ENCODE measurements at regions not wholly inside any gene's neighbourhood (a gene's known extent, or its start where the extent isn't known, plus 50 kb on each side); places are given as distances from the start of the nearest gene placed in this dataset.

- no peak overlapping the region for H3K4me3 ChIP-seq
- Mint-ChIP-seq H3K9me3 (peaks cover 4% of the 10 kb centered on the region; the same call in 1 of the 3 replicates), H3K4me1 (peaks cover 11% of the 10 kb centered on the region), H3K27me3 (ENCODE audit: insufficient read depth, low read depth, poor library complexity) (no peaks in the 10 kb centered on the region), H3K27ac (no peak overlapping the region), H3K36me3 (ENCODE audit: low read depth) (peaks cover 8% of the 10 kb centered on the region), H3K4me3 (no peak overlapping the region)
- TF ChIP-seq STAT1 (IDR thresholded peaks at IDR 0.05; ENCODE audit: unreplicated experiment), result no peak
- no peaks in the 10 kb centered on the region for H3F3A ChIP-seq (replicated peaks; ENCODE audit: low read depth)
- no peaks in the 10 kb centered on the region for H3K27me3 ChIP-seq (ENCODE audit: insufficient read depth)
- H3K4me2 ChIP-seq, result no peak overlapping the region
- no peaks in the 10 kb centered on the region for H4K20me1 ChIP-seq (replicated peaks; ENCODE audit: insufficient read depth)
- no peaks in the 10 kb centered on the region for H3K36me3 ChIP-seq (ENCODE audit: insufficient read depth)
- no peak overlapping the region for H2AFZ ChIP-seq
- DNase-seq (ENCODE audit: low spot score), result no peak
- no peak for ATAC-seq
- 0 out of 2 replicates have a peak, but pooled peaks cover 6% of the 10 kb centered on the region for H3K9me2 ChIP-seq (ENCODE audit: insufficient read depth)
- H3K4me1 ChIP-seq (ENCODE audit: insufficient read depth), result no peaks in the 10 kb centered on the region
- no peaks in the 10 kb centered on the region for H3K79me2 ChIP-seq (replicated peaks; ENCODE audit: insufficient read depth)
- H3K27ac ChIP-seq (ENCODE audit: low read depth), result no peak overlapping the region
Observed at GRCh38 chr4:137707626-137708025, 175.3 kb upstream of the PCDH18 start.

- ATAC-seq, result no peak
- H3K27me3 ChIP-seq (ENCODE audit: insufficient read depth), result no peaks in the 10 kb centered on the region
- Mint-ChIP-seq H3K27me3 (ENCODE audit: insufficient read depth, low read depth, poor library complexity) (no peaks in the 10 kb centered on the region), H3K4me1 (peaks cover 7% of the 10 kb centered on the region), H3K4me3 (no peak overlapping the region), H3K36me3 (ENCODE audit: low read depth) (peaks cover 8% of the 10 kb centered on the region), H3K9me3 (0 out of 3 replicates have a peak, but pooled peaks cover 4% of the 10 kb centered on the region), H3K27ac (no peak overlapping the region)
- H3F3A ChIP-seq (replicated peaks; ENCODE audit: low read depth), result no peaks in the 10 kb centered on the region
- H2AFZ ChIP-seq, result no peak overlapping the region
- no peaks in the 10 kb centered on the region for H4K20me1 ChIP-seq (replicated peaks; ENCODE audit: insufficient read depth)
- H3K4me3 ChIP-seq, result no peak overlapping the region
- 0 out of 2 replicates have a peak, but pooled peaks cover 6% of the 10 kb centered on the region for H3K9me2 ChIP-seq (ENCODE audit: insufficient read depth)
- H3K4me2 ChIP-seq, result no peak overlapping the region
- no peaks in the 10 kb centered on the region for H3K36me3 ChIP-seq (ENCODE audit: insufficient read depth)
- H3K4me1 ChIP-seq (ENCODE audit: insufficient read depth), result no peaks in the 10 kb centered on the region
- DNase-seq (ENCODE audit: low spot score), result no peak
- no peaks in the 10 kb centered on the region for H3K79me2 ChIP-seq (replicated peaks; ENCODE audit: insufficient read depth)
- H3K27ac ChIP-seq (ENCODE audit: low read depth), result no peak overlapping the region
- no peak for TF ChIP-seq NANOG (IDR thresholded peaks at IDR 0.05; ENCODE audit: borderline replicate concordance)
- TF ChIP-seq EZH2 (IDR thresholded peaks at IDR 0.05; ENCODE audit: low read depth, unreplicated experiment), result no peak
- TF ChIP-seq CREB1 (CRISPR knock-in tag; IDR thresholded peaks at IDR 0.05; ENCODE audit: low read depth), result no peak
- TF ChIP-seq CTCF (conservative IDR thresholded peaks at IDR 0.05; ENCODE audit: low read depth in 2 of 2), result no peak
- TF ChIP-seq ZNF114 (CRISPR knock-in tag; IDR thresholded peaks at IDR 0.05), result no peak
- TF ChIP-seq ZNF331 (CRISPR knock-in tag; IDR thresholded peaks at IDR 0.05; ENCODE audit: low read depth), result no peak
- no peak for TF ChIP-seq ETS1 (IDR thresholded peaks at IDR 0.05)
- no peak for TF ChIP-seq STAT1 (IDR thresholded peaks at IDR 0.05; ENCODE audit: unreplicated experiment)
- TF ChIP-seq ZNF462 (CRISPR knock-in tag; IDR thresholded peaks at IDR 0.05), result no peak
- TF ChIP-seq EZH2phosphoT487 (IDR thresholded peaks at IDR 0.05; ENCODE audit: unreplicated experiment), result no peak
Observed at GRCh38 chr4:137707102-137707620, 174.9 kb upstream of the PCDH18 start.
